NCI-H1436 treated with DMSO at 0.1 percent for 48 hours (cell line): ENCODE measurements at regions not wholly inside any gene's neighbourhood (a gene's known extent, or its start where the extent isn't known, plus 50 kb on each side); places are given as distances from the start of the nearest gene placed in this dataset.

ENCODE experiments used
- DNase-seq: peaks from one replicate; lab custom pipeline; 2025; lab: John Stamatoyannopoulos, UW

DNA sequence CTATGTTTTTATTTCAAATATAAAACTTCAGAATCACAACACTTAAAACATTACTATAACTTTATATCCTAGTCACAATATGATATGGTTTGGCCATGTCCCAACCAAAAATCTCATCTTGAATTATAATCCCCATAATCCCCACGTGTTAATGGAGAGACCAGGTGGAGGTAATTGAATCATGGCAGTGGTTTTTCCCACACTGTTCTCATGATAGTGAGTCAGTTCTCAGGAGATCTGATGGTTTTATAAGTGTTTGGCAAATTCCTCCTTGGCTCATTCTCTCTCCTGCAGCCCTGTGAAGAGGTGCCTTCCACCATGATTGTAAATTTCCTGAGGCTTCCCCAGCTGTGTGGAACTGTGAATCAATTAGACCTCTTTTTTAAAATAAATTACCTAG lies 307.6 kb downstream of the SPRY2 start:
- no peak for DNase-seq

DNA sequence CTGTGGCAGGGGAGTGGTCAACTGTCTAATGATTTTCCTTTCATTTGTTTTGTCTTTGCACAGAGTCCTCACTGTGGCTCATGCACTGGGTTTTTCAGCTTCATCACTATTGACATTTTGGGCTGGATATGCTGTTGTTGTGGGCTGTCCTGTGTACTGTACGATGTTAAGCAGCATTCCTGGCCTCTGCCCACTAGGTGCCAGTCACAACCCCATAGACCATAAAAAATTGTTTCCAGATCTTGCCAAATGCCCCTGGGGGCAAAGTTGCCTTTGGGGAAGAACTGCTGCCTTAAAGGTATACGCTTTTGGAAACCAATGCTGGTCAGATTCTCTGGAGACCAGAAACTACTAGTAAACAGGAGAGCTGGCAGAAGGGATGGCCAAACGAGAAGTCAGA lies 310.4 kb downstream of the SPRY2 start:
- no peak for DNase-seq

DNA sequence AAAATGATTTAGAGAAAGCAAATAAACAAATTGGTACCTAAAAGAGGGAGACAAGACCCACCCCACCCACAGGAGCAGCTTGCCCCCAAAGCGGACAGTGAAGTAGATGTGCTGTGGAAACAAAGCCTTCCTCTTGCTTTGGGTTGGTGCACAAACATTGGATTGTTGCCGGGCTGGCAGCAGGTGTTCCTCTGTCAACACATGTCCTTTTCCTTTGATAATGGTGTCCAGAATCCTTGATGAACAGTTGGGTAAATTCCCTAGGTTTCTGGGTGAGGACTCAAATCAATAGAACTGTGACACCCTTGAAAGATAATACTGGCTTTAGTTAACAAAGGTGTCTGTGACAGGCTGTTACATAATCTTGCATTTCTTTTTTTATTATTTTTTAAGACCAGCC lies 311.8 kb downstream of the SPRY2 start:
- no peak for DNase-seq

DNA sequence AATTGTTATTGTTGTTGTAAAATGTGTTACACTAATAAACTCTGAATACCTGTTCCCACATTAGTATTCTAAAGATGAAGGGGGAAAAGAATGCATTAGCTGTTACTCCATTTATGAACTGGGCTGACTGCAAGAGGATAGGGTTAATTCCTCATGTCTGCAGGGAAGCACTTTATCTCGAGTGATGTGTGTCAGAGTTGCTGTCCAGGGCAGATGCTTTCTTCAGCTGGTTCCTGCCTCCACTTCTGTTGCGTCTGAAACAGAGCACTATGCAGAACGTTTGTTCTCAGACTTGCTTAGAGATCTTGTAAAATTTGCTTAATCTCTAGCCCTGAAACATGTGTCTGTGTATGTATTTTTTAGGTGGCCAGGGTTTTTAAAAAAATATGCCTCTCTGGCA lies 318.8 kb downstream of the SPRY2 start:
- DNase-seq, result no peak

DNA sequence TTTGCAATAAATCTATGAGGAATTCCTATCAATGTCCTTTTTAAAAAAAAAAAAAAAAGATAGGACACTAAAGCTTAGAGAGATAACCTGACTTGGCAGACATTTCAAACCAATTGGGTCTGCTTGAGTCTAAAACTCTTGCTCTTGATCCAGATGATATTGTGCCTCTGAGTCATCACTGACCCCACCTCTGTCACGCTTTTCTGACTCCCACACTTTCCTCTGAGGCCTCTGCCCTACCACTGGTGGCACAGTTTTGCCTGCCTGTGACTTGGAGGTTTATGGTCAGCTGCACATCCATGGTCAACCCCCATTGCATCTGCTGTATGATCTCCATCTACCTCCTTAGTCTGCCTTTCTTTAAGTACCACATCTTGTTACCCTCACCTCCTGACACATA lies 328.7 kb downstream of the SPRY2 start:
- no peak for DNase-seq

DNA sequence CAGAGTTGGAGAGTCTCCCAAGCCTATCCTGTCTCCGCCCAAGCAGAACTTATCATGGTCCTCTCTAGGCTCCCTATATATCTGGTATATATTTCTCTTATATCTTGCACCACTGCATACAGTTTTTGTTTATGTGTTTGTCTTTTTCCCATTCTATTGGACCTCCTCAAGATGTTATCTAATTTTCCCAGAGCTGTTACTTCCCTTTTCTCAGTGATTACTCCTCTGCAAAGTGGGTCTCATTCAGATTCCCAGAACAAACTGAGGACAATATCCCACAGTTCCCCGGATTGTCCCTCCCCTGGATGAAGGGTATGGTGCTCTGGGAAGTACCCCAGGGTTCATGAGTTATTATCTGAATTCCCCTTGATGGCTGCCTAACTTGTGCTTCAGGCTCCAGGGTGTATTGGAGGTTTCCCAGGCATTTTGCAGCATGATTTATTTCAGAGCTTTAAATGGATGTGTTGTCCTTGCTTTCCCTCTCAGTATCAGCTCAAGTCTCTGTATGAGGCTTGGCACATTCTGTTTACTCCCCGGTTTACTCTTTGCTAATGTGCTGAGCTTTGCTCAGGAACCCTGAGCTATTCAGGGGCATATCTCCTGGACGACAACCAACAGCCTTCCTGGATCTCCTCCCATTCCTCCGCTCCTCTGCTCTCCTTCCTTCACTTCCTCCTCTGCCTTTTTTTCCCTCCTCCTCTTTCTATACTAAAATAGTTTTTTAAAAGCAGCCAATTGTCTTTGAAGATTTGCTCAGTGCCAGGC lies 329.3 kb downstream of the SPRY2 start:
- DNase-seq, result no peak

DNA sequence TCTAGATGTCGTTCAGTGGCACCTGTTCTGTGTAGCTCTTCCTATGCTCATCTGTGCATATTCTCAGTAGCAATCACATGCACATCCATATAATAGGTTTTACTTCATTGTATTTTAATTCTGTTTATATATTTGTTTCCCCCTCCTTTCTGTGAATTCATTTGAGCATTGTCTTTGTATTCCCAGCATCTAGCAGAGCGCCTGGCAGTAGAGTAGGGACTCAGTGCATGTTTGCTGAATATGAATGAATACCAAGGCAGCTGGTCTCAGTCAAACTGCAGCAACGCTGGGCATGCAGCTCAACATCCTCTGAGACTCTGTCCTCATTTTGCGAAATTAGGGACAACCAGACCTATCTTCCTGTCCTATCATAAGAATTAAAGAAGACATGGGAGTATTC lies 330.1 kb downstream of the SPRY2 start:
- no peak for DNase-seq

DNA sequence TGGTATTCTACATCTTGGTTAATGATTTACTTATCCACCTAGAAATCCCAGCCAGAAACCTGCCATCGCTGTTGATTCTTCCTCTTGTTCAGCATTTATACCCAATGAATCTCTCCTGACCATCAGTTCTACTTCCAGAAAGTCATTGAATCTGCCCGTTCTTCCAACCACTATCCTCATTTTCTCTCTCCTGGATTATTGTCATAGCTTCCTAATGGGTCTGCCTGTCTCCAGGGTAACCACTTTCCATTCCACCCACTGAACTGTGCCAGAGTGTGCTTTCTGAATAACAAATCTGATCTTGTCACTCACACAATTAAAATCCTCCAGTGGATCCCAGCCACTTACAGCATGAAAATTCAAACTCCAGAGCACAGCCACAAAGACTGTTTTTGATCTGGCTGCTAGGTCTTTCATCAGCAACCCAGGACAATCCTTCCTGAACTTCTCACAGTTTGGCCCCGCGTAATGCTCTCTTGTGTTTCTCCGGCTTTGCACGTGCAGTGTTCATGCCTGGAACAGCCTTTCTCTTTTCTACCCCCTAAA lies 330.6 kb downstream of the SPRY2 start:
- DNase-seq, result no peak

DNA sequence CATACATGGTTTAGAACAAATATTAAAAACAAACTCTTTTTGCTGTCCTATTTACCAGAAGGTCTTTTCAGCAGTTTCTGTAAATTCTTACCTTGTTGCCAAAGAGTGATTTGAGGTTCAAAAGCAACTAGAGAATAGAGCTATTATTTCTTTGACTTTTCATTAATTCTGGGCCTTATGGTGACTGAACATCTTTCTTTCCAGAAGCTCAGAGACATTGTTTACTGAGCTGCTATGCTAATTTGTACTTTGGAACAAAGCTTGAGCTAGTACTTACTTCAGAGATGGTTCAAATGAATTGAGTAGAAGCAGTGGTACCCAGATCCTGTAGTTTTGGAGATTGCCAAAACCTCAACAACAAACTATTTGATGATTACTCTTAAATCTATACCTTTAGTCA lies 331.2 kb downstream of the SPRY2 start:
- DNase-seq, result no peak

DNA sequence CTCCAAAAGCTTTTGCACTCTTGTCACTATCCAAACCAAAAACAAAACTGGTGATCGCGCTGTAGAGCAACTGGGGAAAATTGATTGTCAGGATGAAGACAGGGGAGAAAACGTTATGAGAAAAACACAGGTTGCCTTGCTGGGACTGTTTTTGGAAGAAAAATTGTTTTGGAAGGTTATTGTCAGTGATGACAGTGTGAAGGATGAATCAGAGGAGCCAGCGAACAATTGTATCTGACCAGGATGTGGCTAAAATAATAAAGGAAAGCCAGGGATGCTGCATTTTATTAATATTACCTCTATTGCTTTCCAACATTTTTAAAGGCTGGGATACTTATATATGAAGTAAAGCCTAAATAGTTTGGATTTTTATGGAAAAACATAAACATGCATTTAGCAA lies 334.0 kb downstream of the SPRY2 start:
- DNase-seq, result no peak

DNA sequence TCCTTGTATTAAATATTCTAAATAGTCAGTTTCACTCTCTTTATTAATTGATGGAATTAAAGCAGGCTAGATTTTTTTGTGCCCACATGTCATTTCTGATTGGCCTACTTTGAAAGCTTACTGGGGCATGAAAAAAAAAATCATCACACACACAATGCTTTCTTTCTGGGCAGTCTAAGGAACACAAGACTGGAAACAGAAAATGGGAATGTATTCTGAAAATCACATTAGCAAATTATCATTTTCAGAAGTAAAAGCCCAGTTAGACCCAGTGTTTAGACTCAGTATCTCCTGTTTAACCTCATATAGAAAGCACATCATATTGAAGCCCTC lies 339.4 kb downstream of the SPRY2 start:
- no peak for DNase-seq

DNA sequence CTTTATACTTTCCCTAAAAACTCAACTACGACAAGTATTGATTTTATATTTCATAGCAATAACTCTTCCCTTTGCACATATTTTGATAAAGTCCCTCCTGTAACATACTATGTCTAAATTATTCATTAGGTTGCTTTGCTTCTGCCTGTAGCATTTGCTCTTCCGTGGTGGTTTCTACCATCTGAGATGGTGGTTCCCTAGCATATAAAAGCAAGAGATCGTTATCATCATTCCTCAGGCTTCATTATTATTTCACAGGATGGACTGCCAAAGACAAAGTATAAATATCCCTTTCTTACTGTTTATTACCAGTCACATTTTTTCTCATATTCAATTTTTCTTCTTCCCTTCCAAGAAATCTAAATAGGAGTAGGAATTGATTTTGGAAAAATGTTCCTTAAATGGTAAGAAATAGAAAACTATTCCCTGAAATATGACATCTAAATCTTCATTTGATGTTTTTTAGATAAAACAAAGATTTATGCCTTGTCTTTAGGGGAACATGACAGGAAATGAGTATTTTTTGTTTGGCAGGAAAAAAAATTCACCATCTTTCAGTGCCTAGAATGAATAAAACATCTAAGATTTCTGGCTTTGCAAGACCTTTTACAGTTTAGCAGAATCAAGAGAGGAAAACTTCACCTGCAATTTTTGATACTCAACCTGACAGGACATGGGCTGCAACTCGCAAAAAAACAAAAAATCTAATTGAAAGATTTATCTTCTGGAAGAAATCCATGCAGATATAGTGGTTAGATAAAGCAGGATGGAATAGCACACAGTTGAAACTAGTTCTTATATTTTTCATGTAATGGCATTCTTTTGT lies 340.0 kb downstream of the SPRY2 start:
- no peak for DNase-seq

DNA sequence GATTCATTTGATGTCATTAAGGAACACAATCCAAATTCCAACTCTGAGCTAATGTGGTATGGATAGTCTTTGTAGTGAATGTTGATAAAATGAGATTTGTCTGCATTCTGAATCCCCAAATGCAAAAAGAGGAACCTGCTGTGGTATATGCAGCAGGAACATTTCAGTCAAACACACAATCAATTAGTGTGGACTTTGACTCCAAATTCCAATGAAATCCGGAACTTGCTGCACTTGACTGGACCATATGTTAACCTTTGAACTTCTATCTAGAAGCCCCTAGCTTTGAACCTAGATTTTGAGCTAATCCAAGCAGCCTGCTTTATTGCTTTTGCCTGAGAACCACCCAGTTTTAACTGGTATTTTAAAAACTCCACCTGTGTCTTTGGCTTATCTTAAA lies 341.3 kb downstream of the SPRY2 start:
- no peak for DNase-seq

DNA sequence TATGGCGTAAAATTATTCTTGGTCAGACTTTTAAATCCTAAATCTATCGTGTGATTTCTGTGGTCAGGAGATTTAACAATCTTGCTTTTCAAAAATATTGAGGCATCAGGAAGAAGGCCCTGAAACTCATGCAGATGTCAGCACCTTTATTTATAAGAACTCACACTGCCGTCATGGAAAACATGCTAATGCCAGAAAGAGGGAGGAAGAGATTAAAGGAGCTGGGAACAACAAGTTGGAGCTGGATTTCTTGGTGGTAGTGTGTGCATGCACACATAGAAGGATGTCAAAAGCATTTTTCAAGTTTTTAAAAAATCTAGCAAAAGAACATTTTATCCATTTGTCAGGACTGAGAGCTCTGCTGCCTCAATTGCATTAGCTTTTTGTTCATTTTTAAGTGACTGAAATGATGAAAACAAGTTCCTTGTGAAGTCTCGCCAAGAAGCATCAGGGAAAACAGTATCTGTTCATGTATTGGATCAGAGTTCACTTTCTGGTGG lies 342.5 kb downstream of the SPRY2 start:
- DNase-seq, result no peak

DNA sequence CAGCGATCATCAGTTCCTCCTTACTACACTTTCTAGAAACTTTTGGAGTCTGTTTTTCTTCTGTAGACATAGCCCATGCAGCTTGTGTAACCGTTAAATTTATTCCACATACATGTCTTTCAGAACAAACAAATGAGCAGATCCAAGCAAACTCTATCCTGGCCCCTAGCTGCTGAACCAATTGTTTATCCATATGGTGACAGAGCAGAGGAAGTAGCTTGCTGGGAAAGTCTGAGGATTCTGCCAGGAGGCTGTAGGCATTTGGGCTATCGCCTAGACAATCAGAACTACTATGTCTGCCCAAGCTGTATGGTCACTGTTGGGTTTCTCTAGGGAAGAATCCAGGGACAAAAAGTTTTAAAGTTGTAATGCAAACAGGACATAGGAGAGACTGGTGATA lies 343.7 kb downstream of the SPRY2 start:
- DNase-seq, result no peak

DNA sequence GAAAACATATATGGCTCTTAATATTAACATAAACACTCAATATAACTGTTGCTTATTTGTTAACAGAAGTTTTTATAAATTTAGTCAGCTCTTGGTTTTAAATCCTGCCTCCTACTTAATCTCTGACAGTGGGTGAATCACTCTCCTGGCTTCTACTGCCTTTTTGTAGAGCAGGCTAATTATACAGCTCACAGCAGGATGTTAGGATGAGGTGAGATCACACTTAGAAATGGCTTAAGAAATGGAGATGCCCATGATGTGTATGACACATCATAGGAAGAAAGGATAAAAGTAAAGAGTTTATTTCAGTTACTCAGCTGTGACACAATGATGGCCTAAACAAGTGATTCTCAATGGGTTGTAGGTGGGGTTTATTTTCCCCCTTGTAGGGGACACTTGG lies 345.6 kb downstream of the SPRY2 start:
- no peak for DNase-seq

DNA sequence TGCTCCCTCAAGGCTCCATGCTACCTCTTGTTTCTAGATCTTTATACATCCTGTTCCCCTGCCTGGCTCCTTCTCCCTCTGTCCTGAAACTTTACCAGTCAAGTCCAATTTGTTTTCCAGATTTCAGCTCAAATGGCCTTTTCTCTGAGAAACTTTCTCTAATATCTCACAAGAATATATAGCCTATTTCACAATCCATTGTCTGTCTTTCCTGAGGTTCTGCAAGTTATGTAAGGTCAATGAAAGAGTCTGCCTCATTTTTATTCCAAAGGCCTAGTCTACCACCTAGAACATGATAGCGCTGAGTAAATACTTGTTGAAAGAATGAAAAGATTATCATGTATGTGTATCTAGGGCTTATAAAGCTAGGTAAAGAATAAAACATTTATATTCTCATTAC lies 348.8 kb downstream of the SPRY2 start:
- DNase-seq, result no peak

DNA sequence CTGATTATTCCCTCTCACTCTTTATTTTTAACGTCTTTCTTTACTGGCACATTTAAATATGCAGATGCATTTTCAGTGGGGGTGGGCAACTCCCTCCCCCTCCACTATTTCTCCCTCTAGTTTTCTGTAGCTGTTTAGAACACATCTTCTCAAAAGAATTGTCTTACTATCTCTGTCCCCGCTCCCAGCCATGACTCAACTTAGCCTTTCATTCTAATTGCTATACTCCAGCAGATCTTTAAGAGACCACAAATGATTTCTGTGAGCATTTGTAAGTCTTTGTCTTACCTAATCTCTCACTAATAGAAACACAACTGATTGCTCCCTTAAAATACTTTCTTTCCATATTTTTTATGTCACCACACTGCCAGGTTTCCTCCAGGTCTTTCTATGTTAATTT lies 350.9 kb downstream of the SPRY2 start:
- no peak for DNase-seq

DNA sequence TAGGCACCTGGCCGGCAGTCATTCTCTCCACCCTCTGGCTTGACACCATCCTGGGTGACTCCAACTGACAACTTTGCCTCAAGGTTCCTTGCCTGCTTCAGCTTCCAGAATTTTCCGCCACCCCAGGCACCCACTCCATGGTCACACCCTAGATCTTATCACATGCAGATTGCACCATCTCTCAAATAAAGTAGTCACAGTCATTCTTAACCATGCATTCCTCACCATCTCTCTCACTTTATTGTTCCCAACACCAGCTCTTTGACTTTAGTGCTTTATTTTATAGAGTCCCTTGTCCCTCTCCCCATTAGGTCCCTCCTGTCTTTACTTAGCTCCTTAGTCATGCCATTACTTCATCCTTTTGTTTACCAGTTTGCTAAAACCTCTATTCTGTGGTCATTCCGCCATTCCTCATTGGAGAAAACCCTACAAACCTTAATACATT lies 351.7 kb downstream of the SPRY2 start:
- no peak for DNase-seq

DNA sequence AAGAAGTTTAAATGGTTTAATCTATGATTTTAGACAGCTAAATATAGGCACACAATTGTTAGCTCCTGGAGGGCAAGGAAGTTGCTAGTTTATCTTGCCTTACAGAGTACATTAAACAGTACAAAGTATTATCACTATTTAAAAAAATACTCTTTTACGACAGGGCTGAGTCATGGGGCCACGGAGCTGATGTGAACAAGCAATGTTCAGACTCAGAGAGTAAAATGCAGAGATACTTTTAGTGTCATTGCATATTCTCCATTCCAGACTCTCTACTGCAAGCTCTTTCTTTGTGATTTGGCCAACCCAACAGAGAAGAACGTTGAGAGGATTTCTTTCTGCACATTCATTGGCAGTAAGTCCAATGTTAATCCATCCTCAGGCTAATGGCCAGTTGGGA lies 352.4 kb downstream of the SPRY2 start:
- DNase-seq, result no peak

DNA sequence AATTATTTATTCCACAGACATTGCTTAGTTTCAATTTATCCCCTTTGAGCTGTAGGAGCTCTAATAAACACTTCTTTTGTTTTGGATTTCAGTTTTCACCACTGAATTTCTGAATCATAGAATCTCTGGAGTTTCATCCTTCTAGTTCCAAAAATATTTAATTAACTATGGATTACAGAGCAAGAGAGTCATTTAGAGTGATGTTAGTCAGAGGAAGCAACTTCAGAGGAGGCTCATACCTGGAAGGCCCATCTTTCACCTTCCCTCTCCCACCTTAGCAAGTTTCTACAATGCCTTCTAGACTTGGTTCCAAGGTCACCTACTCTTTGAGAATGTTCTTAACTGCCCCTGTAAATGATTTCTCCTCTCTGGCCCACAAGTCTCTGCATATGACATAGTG lies 353.2 kb downstream of the SPRY2 start:
- no peak for DNase-seq

DNA sequence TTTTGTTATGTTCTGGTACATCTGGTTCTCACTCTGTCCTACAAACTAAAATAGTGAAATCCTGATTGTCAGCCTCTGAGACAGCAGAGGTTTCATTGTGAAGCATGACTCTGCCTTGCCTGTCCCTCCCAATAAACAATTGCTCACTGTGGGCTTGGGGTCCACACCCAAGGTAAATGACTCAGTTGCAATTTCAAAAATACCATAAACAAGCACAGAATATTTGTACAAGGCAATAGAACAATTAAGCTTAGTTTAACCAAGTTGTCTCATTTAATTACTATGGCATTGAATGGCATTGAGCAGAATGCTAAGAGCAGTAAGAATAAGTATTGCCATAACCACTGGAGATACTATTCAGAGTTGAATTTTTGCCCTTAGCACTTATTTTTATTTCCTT lies 353.6 kb downstream of the SPRY2 start:
- no peak for DNase-seq

DNA sequence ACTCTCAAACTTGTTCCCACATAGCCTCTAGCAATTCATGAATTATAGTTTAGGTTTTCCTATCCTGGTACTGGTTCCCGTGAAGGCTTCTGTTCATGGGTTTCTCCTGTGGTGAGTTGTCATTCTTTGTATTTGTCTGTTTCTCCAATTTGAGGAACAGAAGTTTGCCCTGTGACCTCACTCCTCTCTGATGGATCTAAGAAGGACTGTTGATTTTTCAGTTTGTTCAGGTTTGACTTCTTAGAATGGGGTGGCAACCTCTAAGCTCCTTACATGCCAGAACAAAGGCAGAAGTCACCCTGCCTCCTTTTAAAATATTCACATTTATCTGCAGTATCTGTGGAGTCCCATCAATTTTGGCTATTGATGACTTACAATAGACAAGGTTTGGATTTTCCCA lies 354.0 kb downstream of the SPRY2 start:
- DNase-seq, result no peak
